ENCODE measurements at regions not wholly inside any gene's neighbourhood (a gene's known extent, or its start where the extent isn't known, plus 50 kb on each side); places are given as distances from the start of the nearest gene placed in this dataset.

DNA sequence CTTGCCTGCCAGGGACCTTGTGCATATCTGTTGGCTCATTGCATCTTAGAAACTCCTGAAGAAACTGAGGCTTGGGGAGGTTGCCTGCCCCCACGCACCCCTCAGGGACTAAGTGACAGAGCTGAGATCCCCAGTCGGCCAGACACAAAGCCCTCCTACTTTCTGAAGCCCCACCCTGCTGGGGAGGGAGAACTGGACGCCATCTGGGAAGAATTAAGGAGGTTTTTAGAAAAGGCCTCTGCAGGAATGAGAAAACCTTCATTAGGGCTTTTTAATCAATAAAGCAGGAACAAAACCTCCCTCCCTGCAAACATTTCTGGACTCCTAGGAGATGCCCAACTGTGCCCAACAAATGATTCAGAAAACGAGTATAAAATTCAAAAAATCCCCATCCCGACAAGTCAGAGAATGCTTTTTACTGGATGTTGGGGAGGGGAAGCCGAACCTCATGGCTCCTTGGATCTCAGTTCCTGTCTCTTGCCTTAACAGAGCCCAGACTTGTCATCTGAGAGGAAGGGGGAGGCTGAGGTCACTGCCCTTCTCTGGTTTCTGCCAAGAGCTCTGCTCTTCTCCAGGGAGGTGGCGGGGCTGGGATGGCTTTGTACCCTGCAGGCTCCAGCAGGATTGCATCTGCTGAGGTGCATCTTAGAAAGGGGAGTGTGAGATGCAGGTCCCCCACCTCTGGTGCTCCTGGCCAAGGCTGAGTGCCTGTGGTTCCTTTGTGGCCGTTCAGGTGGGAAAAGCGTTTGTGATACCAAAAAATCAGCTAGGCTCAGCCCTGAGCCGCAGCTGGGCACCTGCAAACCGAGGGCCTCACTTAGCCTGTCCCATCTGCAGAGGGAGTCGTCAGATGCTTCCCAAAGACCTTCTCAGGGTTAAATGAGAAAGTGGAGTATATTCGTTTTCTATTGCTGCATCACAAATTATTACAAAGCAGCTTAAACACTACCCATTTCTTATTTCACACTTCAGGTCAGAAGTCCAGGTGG, 142.4 kb downstream of the ZFP36L2 start:
- Mint-ChIP-seq H3K9me3 (no peaks in the 10 kb centered on the region), H3K27me3 (ENCODE audit: low read depth) (no peaks in the 10 kb centered on the region), H3K4me3 (no peak overlapping the region), H3K4me1 (ENCODE audit: low read depth) (peaks cover 5% of the 10 kb centered on the region), H3K36me3 (ENCODE audit: insufficient read depth) (no peaks in the 10 kb centered on the region)
- no peak for ATAC-seq
- no peak for DNase-seq

DNA sequence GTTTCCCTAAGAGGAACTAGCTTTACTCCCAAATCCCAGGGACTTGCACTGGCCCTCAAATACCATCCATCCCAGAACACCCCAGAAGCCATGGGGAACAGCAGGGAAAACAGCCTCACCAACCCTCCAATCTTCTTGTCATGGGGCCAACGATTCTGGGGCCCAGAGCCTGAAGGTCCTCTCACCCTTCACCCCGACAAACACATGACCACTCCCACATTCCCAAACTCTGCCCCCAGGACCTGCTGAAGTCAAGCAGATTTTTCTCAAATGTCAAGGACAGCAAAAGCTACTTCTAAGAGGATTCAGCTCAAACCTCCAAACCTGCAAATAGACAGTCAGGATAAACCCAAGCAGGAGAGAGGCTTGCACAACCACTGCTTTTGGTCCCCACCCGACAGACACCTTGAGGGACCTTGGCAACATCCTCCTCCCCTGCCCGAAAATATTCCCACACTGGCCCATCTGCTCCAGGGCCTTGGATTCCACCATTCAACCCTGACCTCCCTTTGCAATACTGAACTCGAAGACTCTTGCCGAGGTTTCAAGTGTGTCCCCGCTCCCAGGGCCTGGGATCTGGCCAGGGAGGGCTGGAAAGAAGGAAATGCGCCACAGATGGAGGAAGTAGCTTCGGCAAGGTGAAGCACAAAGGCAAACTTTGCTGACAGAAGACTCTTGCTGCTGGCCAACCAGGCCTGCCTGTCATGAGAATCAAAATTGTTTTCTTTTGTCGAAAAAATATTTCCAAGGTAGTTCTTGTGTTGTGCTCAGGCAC, 143.3 kb downstream of the ZFP36L2 start:
- Mint-ChIP-seq H3K4me1 (ENCODE audit: low read depth) (peaks cover 5% of the 10 kb centered on the region), H3K9me3 (no peaks in the 10 kb centered on the region), H3K36me3 (ENCODE audit: insufficient read depth) (no peaks in the 10 kb centered on the region), H3K4me3 (no peak overlapping the region), H3K27me3 (ENCODE audit: low read depth) (no peaks in the 10 kb centered on the region)
- ATAC-seq (no peak), DNase-seq (no peak)

DNA sequence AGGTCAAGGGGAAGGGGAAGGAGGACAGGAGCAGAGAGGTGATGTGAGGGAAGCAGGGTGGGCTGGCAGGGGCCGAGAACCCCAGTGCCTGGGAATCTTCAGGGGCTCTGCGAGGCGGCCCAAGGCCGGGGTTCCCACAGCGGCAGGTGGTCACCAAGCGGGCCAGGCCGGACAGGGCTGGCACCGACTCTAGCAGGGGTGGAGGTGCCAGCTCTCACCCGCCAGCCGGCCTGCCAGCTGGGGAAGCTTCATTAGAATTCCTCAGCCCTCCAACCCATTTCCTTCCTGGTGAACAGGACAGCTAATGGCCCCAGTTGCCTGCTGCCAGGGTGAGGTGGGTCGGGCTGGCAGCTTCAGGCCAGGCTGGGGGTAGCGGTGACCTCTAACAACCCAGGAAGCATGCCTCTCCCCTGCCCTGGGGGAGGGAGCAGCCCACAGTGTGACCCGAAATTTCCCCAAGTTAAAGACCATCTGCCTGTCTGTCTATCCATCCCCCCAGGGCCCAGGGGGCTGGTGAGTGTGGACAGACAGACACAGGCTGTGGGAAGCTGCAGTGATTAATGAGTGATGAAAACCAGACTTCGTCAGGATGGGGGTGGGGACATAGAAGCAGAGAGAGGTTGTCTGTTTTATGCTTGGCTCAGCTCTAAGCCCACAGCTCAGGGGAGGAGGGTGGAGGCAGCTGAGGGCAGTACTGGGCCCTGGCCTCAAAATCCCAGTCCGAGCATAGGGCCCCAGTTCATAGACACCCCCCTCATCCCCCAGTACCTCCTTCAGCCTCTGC, 144.1 kb downstream of the ZFP36L2 start:
- Mint-ChIP-seq H3K36me3 (ENCODE audit: insufficient read depth) (no peaks in the 10 kb centered on the region), H3K9me3 (no peaks in the 10 kb centered on the region)
- no peak for DNase-seq

DNA sequence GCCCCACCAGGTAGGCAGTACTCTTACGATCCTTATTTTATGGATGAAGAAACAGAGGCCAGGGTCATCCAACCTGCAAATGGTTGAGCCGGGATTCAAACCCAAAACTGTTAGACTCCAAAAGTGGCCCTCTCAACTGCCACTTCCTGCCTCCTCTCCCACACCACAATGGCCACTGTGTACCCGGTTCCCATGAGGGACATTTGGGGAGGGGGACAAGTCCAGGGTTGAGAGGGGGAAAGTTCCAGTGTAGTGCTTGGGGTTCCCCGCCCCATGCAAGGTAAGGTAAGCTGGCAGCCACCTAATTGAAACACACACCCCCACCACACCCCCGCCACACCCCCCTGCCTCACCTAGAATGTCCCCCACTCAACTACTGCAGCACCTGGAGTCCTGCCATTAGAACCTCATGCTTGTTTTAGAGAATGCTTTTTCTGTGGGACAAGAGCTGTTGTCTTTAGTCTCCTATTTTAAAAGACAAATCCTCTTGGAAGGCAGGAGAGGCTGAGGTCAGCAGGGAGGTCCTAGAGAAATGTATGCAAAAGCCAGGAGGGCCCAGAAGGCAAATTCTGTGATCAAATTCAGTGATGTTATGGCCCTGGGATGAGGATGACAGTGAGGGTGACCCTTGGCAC, 145.2 kb downstream of the ZFP36L2 start:
- Mint-ChIP-seq H3K27me3 (ENCODE audit: low read depth) (no peaks in the 10 kb centered on the region), H3K4me1 (ENCODE audit: low read depth) (peaks cover 5% of the 10 kb centered on the region), H3K9me3 (no peaks in the 10 kb centered on the region), H3K36me3 (ENCODE audit: insufficient read depth) (no peaks in the 10 kb centered on the region), H3K4me3 (no peak overlapping the region)
- ATAC-seq, result no peak
- DNase-seq, result no peak

More for the DNA sequence above, 144.1 kb downstream of the ZFP36L2 start:
- no peak for ATAC-seq
- H3K4me3 Mint-ChIP-seq, result no peak overlapping the region
- H3K4me1 Mint-ChIP-seq (ENCODE audit: low read depth), result peaks cover 5% of the 10 kb centered on the region
- no peaks in the 10 kb centered on the region for H3K27me3 Mint-ChIP-seq (ENCODE audit: low read depth)

DNA sequence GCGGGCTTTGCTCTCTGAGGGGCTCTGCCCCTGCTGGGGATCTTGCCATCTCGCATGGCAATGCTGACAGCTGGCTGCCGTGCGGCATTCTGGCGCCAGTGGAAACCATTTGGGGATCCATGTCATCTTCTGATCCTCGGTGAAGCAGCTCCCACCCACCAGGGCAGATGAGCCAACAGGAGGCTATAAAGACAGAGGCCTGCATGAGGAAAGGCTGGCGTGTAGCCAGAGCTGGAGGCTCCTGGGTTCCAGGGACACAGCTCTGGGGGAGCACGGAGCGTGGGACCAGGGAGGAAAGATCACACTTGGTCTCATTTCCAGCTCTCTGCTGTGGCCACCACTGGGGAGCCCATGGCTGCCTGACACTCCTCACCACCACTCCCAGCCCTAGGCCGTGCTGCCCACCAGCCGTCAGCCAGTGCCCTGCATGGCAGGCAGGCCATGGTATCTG, 145.8 kb downstream of the ZFP36L2 start:
- no peaks in the 10 kb centered on the region for H3K9me3 Mint-ChIP-seq
- H3K4me1 Mint-ChIP-seq (ENCODE audit: low read depth), result peaks cover 5% of the 10 kb centered on the region
- DNase-seq, result no peak
- H3K4me3 Mint-ChIP-seq, result no peak overlapping the region
- ATAC-seq, result no peak
- H3K27me3 Mint-ChIP-seq (ENCODE audit: low read depth), result no peaks in the 10 kb centered on the region
- H3K36me3 Mint-ChIP-seq (ENCODE audit: insufficient read depth), result no peaks in the 10 kb centered on the region

DNA sequence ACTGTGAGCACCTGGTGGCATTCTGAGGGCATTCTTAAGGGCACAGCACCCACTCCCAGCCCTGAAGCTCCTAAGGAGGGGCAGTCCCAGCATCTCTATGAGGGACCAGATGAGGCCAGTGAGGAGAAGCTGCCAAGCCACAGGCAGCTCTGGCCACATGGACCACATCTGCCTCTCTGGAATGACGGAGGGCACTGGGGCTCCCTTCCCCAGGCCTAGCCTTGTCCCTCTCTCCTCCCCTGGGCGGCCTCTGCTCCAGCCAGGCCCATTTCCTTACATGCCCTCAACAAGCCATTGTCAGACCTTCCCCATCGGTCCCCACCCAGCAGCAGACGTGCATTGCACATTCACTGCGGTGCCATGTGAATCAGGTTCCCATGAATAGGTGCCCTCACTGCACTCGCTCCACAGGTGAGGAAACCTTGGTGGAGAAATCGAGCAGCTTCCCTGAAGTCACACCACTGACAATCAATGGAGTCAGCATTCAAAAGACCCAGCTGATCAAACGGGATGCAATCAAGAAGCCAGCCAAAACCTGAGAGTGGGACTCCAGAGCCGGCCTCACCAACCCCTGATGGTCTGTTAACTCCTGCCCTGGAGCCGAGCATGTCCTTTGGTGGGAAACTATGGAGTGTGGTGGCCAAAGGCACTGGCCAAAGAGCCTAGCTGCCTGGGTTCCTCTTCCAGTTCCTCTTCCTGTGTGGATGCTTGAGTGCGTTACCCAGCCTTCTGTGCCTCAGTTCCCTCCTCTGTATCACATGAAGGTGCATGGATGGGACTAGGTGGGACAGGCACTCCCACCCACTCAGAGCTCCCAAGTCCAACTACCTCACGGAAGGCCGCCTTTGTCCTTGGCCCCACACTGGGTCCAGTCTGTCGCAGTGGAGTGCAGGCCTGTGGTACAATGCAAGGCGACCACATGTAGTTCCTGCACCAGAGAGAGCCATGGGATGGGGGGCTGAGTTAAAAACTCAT, 147.3 kb downstream of the ZFP36L2 start:
- peaks cover 3% of the 10 kb centered on the region for H3K4me1 Mint-ChIP-seq (ENCODE audit: low read depth)
- H3K36me3 Mint-ChIP-seq (ENCODE audit: insufficient read depth), result no peaks in the 10 kb centered on the region
- H3K27me3 Mint-ChIP-seq (ENCODE audit: low read depth), result no peaks in the 10 kb centered on the region
- DNase-seq (no peak), ATAC-seq (no peak)
- H3K4me3 Mint-ChIP-seq, result no peak overlapping the region
- H3K9me3 Mint-ChIP-seq, result no peaks in the 10 kb centered on the region

DNA sequence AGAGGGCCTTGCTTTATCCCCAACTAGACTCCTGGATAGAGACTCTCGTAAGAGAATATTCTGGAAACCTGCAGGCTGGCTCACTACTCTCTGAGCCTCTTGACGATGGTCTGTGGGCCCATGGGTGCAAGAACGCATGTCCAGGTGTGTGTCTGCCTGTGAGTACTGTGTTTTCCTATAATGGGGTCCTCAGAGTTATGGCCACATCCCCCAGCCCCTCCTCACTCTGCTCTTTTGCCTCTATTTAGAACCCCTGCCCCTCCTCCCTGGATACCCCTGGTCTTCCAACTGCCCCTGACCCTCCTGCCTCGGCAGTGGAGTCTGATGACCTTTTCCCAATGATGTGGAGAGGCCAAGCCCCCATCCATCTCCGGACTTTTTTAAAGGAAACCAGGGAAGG, 148.1 kb downstream of the ZFP36L2 start:
- ATAC-seq (no peak), DNase-seq (no peak)
- Mint-ChIP-seq H3K27me3 (ENCODE audit: low read depth) (no peaks in the 10 kb centered on the region), H3K9me3 (no peaks in the 10 kb centered on the region), H3K4me1 (ENCODE audit: low read depth) (peaks cover 3% of the 10 kb centered on the region), H3K4me3 (no peak overlapping the region), H3K36me3 (ENCODE audit: insufficient read depth) (no peaks in the 10 kb centered on the region)

DNA sequence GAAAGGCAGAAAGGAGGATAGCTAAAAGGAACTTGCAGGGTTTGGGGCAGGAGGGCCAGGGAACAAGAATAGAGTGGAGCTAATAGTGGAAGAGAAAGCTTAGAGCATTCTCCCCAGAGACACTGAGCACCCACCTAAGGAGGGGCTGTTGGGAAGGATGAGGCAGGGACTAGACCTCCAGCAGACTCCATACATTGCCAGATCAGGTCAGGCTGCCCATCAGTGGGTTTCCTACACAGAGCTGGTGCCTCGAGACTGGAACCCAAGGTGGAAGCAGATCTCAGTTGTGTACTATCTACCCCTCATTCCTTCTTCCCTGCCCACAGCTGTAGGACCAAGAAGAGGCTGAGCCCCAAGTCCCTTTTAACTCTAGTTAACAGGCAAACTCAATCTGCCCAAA, 148.5 kb downstream of the ZFP36L2 start:
- Mint-ChIP-seq H3K27me3 (ENCODE audit: low read depth) (no peaks in the 10 kb centered on the region), H3K4me3 (no peak overlapping the region), H3K4me1 (ENCODE audit: low read depth) (peaks cover 3% of the 10 kb centered on the region), H3K36me3 (ENCODE audit: insufficient read depth) (no peaks in the 10 kb centered on the region), H3K9me3 (no peaks in the 10 kb centered on the region)
- no peak for ATAC-seq
- DNase-seq, result no peak

DNA sequence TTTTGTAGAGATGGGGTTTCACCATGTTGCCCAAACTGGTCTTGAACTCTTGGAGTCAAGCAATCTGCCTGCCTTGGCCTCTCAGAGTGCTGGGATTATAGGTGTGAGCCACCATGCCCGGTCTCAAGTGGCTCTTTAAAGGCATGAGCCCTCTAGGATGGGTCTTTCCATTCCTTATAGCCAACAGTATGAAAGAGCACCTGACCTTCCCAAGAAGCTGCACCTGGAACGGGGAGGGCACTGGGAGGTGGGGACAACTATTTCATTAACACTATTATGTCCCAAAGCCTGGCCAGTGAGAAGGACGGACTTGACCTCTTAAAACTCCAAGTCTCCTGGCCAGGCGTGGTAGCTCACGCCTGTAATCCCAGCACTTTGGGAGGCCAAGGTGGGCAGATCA, 149.7 kb downstream of the ZFP36L2 start:
- Mint-ChIP-seq H3K9me3 (no peaks in the 10 kb centered on the region), H3K27me3 (ENCODE audit: low read depth) (no peaks in the 10 kb centered on the region), H3K4me3 (no peak overlapping the region), H3K36me3 (ENCODE audit: insufficient read depth) (no peaks in the 10 kb centered on the region), H3K4me1 (ENCODE audit: low read depth) (peaks cover 3% of the 10 kb centered on the region)
- DNase-seq, result no peak
- ATAC-seq, result no peak

DNA sequence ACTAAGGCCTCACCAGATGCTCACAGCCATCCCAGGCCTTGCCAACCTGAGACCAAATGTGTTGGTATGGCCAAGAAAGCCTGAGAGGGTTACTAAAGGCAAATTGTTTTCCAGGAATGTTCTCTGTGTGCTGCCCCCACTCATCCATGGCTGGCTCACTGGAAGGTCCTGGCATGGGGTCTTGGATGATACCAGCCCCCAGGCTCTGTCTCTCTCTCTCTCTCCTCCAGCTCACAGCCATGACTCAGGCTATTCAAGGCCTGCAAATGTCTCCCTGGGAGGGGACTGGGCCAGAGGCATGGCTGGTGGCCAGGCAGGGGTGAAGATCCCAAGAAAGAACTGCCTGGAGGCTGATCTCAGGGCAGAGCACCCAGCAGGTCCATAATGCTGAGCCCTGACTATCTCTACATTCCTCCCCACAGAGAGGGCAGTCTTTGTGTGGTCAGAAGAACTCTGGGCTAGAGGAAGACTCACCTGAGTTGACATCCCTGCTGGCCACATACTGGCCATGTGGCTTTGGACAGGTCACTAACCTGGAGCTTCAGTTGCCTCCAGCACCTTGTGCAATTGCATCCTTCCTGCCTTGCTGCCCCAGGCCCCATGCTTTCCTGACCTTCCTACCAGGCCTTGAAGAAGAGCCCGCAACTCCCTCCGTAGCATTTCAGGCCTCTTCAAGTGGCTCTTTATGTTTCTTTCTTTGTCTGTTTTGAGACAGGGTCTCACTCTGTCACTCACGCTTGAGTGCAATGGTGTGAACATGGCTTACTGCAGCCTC, 150.4 kb downstream of the ZFP36L2 start:
- Mint-ChIP-seq H3K9me3 (no peaks in the 10 kb centered on the region), H3K36me3 (ENCODE audit: insufficient read depth) (no peaks in the 10 kb centered on the region), H3K4me1 (ENCODE audit: low read depth) (peaks cover 3% of the 10 kb centered on the region), H3K4me3 (no peak overlapping the region), H3K27me3 (ENCODE audit: low read depth) (no peaks in the 10 kb centered on the region)
- no peak for ATAC-seq
- DNase-seq, result no peak

DNA sequence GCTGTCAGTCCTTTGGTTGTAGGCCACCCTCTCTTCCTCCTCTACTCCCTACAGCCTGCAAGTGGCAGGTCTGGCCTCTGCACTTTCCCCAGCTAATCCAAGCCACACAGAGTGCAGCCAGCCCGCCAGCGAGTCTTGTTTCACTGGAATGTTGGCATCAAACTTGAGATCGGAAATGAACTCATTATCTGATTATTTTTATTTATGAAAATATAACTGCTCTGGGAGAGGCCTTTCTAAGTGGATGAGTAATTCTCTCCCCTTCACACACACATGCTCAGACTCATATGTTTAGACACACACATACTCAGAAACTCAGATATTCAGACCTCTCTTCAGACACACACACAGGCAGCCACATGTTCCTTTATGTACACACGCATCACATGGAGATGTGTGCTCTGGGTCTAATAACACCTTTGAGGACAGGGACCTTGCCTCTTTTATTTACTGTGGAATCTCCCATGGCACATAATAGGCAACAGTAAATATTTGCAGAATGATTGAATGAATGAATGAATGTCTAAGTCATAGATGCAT, 151.3 kb downstream of the ZFP36L2 start:
- Mint-ChIP-seq H3K4me1 (ENCODE audit: low read depth) (peaks cover under 1% of the 10 kb centered on the region), H3K36me3 (ENCODE audit: insufficient read depth) (no peaks in the 10 kb centered on the region), H3K27me3 (ENCODE audit: low read depth) (no peaks in the 10 kb centered on the region), H3K4me3 (no peak overlapping the region), H3K9me3 (no peaks in the 10 kb centered on the region)
- DNase-seq (no peak), ATAC-seq (no peak)

DNA sequence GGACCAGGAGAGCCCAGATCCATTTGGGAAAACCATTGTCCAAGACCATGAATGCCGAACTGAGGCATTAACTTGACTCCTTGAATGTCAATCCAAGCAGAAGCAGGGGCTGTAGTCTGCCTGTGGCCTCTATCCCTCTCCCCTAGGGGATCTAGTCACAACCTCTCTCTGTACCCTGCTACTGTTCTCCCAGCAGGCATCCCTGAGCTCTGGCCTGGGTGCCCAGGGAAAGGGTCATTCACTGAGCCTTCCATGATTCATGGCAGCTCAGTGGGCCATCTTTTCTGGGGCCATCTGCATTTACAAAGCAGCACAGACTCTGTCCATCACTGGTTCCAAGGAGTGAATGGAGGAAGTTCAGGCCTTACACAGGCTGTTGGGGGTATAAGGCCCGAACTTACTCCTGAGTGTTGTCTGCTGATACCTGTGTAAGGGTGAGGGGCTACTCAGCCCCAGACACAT, 151.8 kb downstream of the ZFP36L2 start:
- Mint-ChIP-seq H3K9me3 (no peaks in the 10 kb centered on the region), H3K4me1 (ENCODE audit: low read depth) (no peaks in the 10 kb centered on the region), H3K36me3 (ENCODE audit: insufficient read depth) (no peaks in the 10 kb centered on the region), H3K27me3 (ENCODE audit: low read depth) (no peaks in the 10 kb centered on the region), H3K4me3 (no peak overlapping the region)
- DNase-seq (no peak), ATAC-seq (no peak)
